OCI-LY3 (cell line): ENCODE measurements at regions not wholly inside any gene's neighbourhood (a gene's known extent, or its start where the extent isn't known, plus 50 kb on each side); places are given as distances from the start of the nearest gene placed in this dataset.
"Not testable (repeated sequence)": the region's sequence is repeated elsewhere in the genome, so short reads cannot be mapped to it uniquely, and the experiment has no call there.

ENCODE experiments used
- CTCF ChIP-seq: fragments of 200-600, 300-600 bp; sonication (generic); IDR thresholded peaks from 2 replicates; pipeline ENCODE4 v1.5.1; 2014; ENCODE audit warnings: antibody characterized with exemption, low read length, low read depth
- EZH2phosphoT487 ChIP-seq: fragments of 200-600 bp; shearing (Covaris generic); IDR thresholded peaks from 2 replicates; pipeline ENCODE4 v1.6.1; 2018; ENCODE audit warnings: antibody characterized with exemption, mixed run types, low read depth

- TF ChIP-seq CTCF, EZH2phosphoT487: not testable (repeated sequence)
These were observed 62.5 kb upstream of the TNK2 start for GRCh38 chr3:195970873-195971272.
